DOHH2 (cell line): ENCODE measurements at regions not wholly inside any gene's neighbourhood (a gene's known extent, or its start where the extent isn't known, plus 50 kb on each side); places are given as distances from the start of the nearest gene placed in this dataset.

ENCODE experiments used
- EZH2phosphoT487 ChIP-seq: fragments of 200-600 bp; sonication (generic); IDR thresholded peaks from 2 replicates; pipeline ENCODE4 v1.6.1; 2017; ENCODE audit warnings: borderline replicate concordance, mild to moderate bottlenecking, antibody characterized with exemption, low read length, moderate library complexity, mixed read lengths
- TF ChIP-seq, protein P1 (sequence below): fragments of 200-600 bp; sonication (generic); IDR thresholded peaks from one replicate; pipeline ENCODE4 v1.5.1; 2014; ENCODE audit warnings: antibody characterized with exemption, mild to moderate bottlenecking, low read depth, low read length; ENCODE audit not compliant: poor library complexity, severe bottlenecking

GRCh38 chr19:29881386-29881785, 60.7 kb upstream of the URI1 start:
- TF ChIP-seq, protein P1, sequence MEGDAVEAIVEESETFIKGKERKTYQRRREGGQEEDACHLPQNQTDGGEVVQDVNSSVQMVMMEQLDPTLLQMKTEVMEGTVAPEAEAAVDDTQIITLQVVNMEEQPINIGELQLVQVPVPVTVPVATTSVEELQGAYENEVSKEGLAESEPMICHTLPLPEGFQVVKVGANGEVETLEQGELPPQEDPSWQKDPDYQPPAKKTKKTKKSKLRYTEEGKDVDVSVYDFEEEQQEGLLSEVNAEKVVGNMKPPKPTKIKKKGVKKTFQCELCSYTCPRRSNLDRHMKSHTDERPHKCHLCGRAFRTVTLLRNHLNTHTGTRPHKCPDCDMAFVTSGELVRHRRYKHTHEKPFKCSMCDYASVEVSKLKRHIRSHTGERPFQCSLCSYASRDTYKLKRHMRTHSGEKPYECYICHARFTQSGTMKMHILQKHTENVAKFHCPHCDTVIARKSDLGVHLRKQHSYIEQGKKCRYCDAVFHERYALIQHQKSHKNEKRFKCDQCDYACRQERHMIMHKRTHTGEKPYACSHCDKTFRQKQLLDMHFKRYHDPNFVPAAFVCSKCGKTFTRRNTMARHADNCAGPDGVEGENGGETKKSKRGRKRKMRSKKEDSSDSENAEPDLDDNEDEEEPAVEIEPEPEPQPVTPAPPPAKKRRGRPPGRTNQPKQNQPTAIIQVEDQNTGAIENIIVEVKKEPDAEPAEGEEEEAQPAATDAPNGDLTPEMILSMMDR: no peak
- TF ChIP-seq EZH2phosphoT487: no peak
